Keratinocyte (primary cell): ENCODE measurements at regions not wholly inside any gene's neighbourhood (a gene's known extent, or its start where the extent isn't known, plus 50 kb on each side); places are given as distances from the start of the nearest gene placed in this dataset.

Experiments used
- EZH2 ChIP-seq: IDR thresholded peaks from one replicate; pipeline ENCODE4 v1.6.1; 2012; ENCODE audit warnings: inconsistent platforms, mild to moderate bottlenecking, low read length, moderate library complexity
- TF ChIP-seq, protein P1 (sequence below), 3 experiments: IDR thresholded peaks in 1 of 3; conservative IDR thresholded peaks in 1 of 3; optimal IDR thresholded peaks in 1 of 3; 2 replicates in 2 of 3; 3 replicates in 1 of 3; pipeline versions ENCODE3 to v1.5.1; 2011; ENCODE audit warnings: low read length in 3 of 3, mild to moderate bottlenecking in 3 of 3, moderate library complexity in 2 of 3, control low read depth in 1 of 3, inconsistent platforms in 1 of 3; ENCODE audit not compliant: insufficient read depth in 2 of 3; ENCODE audit errors: extremely low read depth in 1 of 3

DNA sequence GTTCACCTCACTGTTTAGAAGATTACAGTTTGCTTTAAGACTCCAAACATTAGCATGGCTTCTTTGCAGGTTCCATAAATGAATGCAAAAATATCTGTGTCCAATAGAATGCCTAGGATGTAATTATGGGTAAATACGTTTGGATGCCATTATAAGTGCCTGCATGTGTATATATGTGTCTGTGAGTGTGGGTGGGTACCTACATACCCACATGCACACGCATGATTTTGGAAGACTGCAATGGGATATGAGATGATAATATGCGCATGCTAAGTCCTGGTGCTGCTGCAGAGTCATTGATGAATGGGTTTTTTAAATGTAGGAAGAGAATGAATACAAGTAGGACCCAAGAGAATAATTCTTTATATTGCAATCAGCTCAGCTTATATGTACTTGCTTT, 406.4 kb downstream of the ZSWIM6 start:
- TF ChIP-seq EZH2 = no peak
- TF ChIP-seq, protein P1, sequence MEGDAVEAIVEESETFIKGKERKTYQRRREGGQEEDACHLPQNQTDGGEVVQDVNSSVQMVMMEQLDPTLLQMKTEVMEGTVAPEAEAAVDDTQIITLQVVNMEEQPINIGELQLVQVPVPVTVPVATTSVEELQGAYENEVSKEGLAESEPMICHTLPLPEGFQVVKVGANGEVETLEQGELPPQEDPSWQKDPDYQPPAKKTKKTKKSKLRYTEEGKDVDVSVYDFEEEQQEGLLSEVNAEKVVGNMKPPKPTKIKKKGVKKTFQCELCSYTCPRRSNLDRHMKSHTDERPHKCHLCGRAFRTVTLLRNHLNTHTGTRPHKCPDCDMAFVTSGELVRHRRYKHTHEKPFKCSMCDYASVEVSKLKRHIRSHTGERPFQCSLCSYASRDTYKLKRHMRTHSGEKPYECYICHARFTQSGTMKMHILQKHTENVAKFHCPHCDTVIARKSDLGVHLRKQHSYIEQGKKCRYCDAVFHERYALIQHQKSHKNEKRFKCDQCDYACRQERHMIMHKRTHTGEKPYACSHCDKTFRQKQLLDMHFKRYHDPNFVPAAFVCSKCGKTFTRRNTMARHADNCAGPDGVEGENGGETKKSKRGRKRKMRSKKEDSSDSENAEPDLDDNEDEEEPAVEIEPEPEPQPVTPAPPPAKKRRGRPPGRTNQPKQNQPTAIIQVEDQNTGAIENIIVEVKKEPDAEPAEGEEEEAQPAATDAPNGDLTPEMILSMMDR (optimal IDR thresholded peaks at IDR 0.05 in 1 of 3, IDR thresholded peaks at IDR 0.05 in 1 of 3, conservative IDR thresholded peaks at IDR 0.05 in 1 of 3; ENCODE audit: extremely low read depth in 1 of 3, insufficient read depth in 2 of 3, low read length in 3 of 3) = no peak
